HG03175 (cell line): ENCODE measurements at regions not wholly inside any gene's neighbourhood (a gene's known extent, or its start where the extent isn't known, plus 50 kb on each side); places are given as distances from the start of the nearest gene placed in this dataset.
A peak's percentile ranks its signal among the peaks of the same experiment; 100 is the strongest.

Experiments used
- ATAC-seq: cut with Tn5 transposase; IDR thresholded peaks from one replicate; pipeline ENCODE4 v1.9.1; 2021; ENCODE audit warnings: mild to moderate bottlenecking, moderate library complexity; ENCODE audit not compliant: unreplicated experiment

DNA sequence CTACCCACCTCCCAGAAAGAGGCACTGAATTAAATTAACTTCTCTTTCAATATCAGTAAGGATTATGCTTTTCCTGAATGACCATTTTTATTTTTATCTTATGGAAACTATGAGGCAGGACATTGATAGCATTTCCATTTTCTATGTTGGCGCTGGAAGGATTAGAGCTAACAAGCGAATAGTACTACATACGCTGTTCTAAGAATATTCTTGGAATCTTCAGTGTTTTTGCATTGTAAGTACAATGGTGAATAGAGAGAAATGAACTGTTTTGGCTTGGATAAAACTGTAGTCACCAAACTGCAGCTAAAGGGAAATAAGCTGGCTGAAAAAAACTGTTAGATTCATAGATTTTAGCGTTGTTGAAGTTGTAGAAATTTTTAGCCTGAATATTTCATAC, 779.0 kb upstream of the ADGRL4 start:
- no peak for ATAC-seq

DNA sequence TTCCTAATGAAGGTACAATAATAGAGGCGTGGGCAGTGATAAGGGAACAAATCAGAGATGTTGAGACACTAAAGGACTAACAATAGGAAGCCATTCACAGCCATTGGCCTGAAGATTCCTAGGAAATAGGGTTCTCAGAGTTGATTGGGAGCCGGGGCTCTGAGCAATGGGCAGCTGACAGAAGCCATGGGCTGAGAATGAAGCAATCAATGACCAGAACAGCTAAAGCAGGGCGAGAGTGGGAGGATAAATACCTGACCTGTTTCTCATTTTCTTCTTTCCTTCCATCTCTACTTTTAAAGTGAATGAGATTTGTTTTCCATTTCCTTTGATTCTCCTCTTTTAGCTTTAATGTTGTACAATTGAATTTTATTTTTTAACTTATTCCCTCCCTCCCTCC, 774.7 kb upstream of the ADGRL4 start:
- ATAC-seq, result no peak

DNA sequence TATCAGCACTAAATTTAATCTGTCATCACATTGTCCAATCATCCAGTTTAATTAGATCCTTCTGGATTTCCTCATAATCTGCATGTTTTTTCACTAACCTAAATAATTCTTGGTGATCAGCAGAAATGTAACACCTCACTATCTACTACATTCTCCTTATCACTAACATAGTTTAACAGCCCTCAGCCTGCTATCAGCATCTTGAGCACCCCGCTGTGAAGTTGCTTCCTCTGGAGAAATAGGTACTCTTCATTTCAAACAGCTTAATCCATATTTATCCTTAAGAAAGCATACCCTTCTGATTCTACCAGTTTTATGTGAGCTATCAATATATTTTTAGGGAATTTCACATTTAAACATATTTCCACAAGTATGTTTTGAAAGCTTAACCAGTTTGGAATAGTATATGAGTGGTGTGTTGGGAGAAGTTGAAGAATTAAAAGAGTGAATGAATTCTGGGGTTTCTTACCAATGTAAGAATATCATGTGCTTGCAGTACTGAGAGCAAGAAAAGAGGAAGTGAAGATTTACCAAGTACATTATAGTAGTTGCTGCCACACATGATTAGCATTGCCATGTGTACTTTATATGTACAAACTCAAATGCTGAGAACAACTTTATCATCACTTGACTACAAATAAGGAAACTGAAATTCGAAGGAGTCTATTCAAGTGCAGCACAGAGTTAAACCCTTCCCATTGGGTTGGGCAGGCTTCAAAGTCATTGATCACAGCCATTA, 771.1 kb upstream of the ADGRL4 start:
- peak; percentile 100 for ATAC-seq

DNA sequence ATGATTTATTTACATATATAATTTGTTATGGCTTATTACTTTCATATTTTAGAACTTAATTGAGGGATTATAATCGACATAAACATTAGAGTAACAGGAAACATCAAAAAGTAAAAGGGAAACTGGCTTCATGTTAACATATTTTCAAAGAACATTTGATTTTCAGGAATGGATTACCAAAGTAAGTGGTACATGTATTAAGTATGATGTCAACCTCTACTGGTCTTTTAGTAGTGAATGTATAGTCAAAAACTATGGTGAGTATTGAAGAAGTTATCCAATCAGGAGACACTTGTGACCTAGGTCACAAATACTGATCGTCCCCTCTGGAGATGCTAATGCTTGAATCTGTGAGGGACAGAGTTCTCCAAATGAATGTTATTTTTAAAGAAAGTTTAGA, 768.9 kb upstream of the ADGRL4 start:
- no peak for ATAC-seq

DNA sequence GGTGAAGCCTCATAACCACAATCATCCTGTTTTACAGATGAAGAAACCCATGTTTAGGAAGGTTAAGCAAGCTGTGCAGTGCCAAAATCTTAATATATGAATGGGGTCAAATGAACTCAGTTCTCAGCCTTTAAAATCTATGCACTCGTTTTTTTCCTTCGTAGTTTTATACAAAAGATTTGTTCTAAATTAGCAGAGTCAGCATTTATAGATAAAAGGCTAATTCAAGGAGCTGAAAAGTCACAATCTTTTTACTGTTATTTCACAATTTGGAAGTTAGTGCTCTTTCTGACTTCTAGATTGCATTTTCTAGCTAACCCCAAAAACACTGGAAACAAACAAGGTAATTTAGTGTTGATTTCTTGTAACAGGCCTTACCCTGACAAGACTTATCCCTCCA, 766.9 kb upstream of the ADGRL4 start:
- ATAC-seq, result no peak

DNA sequence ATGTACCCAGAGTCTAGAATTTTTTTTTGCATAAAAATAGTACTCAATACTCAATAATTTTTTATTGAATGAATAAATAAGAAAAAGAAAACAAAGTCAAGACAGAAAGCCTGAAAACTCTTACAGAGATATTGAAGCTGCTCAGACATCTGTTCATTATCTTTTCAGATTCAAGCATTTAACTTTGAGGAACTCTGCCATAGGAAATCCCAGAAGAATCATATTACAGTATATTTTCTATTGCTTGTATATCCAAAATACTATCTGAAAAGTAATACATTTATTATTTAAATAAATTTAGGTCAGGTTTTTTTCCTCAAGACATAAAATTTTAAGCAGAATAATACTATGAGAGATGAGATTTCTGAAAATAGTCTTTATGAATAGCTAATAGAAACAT, 755.9 kb upstream of the ADGRL4 start:
- no peak for ATAC-seq

DNA sequence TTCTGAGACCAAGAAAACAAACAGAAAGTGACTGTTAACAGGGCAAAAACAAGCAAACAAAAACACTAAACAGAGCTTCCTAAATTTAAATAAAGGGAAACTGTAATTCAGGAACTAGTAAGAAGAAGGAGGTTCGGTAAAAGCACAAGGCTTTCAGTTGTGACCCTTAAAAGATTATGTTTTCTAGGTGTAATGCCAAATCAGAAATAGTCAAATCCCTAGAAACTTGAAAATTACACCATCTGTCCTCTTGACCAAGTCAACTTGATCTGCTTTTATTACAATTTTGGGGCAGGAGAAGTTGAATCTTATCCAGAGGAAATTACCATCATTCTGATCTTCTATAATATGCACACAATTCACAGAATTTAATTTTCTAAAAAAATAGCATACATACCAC, 754.0 kb upstream of the ADGRL4 start:
- ATAC-seq, result no peak

DNA sequence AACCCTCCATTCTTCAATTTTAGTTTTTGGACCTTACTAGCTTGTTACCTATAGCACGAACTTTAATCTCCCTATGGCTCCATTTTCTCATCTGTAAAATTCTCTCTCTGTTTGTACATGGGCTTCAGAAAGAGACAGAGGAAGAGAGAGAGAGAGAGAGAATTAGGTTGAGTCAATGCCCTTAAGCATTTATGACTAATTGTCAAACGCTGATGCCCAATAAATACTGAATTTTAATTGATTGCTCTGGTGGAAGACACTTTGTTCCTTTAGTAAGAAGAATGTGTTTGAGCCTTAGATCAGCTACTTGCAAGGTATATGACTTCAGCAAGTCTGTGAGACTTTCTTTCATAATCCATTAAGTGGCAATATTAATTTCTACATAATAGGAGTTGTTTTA, 743.1 kb upstream of the ADGRL4 start:
- no peak for ATAC-seq

DNA sequence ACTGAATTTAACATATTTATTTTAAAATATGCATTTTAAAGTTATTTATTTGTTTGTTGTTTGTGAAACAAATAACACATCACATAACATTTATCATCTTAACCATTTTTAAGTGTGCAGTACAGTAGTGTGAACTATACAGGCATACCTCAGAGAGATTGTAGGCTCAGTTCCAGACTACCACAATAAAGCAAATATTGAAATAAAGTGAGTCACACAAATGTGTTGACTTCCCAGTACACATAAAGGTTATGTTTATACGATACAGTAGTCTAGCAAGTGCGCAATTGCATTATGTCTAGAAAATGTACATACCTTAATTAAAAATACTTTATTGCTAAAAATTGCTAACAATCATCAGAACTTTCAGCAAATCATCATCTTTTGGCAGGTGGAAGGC, 739.4 kb upstream of the ADGRL4 start:
- no peak for ATAC-seq

DNA sequence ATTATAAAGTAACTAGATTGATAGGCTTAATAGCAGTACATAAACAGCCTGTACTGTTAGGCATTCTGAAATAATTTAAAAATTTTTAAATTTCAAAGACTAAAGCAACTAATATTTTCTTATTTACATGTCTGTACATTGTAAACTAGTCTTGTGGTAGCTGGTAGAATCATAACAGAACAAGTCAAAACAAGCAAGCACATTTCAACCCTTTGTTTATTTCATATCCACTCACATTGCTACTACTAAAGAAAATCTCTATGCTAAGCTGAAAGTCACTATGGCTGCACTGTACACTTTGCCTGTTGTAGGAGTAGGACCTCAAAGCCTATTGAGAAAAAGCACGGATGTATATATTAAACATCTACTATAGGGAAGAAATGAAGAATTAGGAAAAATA, 738.2 kb upstream of the ADGRL4 start:
- no peak for ATAC-seq

DNA sequence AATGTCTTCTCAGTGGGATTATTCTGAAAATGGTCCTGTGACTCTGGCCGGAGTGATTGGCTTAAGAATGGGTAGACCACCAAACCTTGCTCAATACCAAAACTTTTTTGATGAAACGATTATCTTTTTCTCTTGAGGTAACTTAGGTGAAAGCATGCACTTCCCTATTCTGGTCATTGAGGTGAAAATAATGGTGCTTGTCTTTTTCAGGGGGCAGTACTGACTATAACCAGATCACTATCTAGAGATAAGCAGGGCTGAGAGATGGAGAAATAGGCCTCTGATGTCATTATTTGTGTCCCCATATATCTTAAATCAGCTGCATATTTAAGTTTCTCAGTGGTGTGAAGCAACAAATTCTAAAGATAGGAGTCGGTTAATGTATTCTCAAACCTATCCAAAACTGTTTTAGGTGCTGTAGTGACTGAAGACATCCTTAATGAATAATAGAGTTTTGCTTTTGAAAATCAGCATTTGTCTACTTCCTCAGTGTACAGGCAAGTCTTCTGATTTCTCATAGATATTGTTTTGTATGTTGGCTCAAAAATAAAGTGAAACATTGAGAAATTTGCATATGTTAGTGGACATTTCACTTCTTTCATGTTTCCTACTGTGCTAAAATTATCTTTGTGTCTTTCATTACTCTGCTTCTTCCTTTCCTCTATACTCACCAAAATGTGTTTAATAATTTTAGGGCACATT, 735.3 kb upstream of the ADGRL4 start:
- peak; percentile 87 for ATAC-seq

DNA sequence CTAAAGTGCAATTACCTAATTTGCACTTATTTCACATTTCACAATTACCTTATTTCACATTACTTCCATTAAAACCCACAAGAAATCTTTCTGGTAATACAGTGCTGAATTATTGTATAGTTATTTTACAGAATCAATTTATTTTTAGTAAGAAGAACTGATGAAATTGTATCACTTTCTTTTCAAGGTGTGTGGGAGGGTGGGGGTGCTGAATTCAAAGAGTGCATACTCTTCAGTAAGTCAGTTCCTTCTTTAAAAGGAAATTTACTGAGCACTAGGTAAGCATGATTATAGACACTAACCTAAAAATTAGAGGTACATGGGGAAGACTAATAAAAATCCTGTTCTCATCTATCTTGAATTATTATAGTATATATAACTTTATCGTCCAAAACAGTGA, 731.6 kb upstream of the ADGRL4 start:
- ATAC-seq, result no peak

DNA sequence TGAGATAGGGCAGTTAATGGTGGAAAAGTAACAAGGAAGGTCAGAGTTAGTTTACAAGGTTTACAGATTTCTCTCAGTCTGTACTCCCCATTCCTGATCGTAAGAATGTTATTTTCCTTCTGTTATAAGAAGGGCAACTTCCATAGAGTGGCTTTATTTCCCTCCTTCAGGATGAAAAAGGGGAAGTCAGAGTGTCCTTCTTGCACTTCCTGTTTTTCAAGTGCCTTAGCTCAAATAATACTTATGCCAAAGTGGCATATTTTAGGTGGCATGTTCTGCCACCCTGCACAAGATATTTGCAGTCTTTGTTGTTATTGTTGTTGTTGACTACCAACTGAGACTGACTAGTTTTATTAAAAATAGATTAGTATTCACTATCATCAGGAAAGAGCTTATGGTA, 730.7 kb upstream of the ADGRL4 start:
- no peak for ATAC-seq

DNA sequence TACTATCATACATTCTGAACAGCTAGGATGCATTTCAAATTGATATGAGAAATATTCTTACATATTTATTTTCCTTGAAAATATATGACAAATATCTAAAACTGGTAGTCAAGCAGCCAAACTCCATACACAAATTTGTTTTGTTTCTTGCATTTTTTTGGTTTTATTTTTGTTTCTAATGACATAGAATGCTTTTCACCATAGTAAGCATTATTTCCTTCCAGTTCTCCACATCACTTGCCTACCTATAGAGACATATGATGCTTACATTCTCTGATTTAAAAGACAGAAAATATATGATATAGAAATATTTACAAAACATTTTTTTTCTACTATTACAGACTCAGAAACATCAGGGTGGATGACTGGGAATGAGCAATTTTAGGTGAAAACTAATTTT, 726.4 kb upstream of the ADGRL4 start:
- ATAC-seq, result no peak

DNA sequence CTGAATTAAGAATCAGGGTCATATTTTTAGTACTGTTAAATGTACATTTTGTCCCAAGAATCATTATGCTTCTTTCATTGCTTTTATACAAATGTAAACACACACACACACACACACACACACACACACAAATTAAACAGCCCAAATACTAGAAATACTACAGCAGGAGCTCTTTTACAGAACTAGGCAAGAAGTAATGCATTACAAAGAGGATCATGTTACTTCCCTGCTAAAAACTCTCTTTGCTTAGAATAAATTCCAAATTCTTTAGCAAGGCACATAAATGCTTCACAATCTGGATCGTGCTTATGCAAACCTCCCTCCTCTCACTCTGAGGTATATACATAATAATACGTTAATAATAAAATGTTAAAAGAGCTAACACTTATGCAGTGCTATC, 720.4 kb upstream of the ADGRL4 start:
- ATAC-seq, result no peak

DNA sequence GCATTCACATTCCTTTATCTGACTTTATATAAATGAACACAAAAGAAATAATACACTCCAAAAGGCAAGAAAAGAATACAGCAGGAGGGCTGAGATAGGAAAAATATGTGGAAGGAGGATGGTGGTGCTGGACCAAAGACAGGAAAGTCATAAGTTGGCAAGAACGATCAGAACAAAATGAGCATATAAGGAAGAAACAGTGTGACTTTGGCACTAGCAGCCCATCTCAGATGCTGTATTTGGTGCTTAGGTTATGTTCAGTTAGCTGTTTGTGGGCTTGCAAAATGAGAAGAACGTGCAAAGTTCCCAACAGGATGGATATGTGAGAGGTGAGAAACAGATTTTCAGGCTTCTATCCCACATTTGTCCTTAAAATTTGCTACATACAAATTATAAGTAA, 719.8 kb upstream of the ADGRL4 start:
- ATAC-seq, result no peak

DNA sequence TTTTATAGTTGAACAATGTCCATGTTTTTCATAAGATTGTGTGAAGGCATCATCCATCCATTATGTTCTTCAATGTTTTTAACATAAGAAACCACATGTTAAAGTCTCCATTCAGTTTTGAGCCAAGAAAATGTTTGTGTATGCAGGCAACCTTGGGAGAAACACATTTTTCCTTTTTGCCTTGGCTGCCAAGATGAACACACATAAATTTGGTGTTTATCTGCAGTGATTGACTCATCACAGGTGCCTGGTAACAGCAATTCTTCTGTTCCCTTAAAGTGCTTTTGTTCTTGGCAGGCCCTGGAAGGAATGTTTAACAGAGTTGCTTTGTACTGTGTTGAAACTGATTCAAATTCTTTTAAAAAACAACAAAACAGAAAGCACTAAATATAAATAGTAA, 709.9 kb upstream of the ADGRL4 start:
- no peak for ATAC-seq

DNA sequence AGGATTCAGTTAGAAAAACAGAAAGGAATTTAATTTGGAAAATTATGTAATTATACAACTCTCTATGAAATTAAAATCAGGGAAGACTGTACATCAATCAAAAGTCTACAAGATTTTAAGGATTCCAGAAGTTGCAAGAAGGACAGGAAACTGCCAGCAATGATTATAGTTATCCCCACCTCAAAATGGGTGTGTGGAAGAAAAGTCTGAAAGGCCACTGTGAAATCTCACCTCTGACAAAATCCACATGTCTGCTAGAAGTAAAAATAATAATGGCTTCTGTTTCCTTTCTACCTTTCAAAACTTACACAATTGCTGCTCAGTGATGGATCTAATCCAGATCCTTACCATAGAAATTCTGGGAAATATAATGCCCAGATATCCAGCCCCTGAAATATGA, 708.1 kb upstream of the ADGRL4 start:
- ATAC-seq, result no peak

DNA sequence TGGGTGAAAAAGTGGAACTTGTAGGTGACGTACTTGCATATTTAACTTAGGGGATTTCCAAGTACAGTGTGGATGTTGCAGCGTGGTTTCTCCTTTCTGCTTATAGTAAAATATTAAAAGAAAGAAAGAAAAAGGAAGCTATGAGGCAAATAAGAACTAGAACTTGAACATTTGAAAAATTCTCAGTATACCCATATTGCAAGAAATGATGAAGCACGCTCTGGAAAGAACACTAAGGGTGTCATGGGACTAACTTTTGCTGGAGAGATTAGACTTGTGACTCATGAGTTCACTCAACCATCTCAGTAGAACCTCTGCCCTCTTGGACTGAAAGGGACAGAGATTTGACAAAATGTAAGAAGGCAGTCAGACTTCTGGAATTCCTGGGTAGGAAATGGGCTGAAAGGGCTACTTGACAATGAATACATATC, 704.5 kb upstream of the ADGRL4 start:
- peak; percentile 90 for ATAC-seq

DNA sequence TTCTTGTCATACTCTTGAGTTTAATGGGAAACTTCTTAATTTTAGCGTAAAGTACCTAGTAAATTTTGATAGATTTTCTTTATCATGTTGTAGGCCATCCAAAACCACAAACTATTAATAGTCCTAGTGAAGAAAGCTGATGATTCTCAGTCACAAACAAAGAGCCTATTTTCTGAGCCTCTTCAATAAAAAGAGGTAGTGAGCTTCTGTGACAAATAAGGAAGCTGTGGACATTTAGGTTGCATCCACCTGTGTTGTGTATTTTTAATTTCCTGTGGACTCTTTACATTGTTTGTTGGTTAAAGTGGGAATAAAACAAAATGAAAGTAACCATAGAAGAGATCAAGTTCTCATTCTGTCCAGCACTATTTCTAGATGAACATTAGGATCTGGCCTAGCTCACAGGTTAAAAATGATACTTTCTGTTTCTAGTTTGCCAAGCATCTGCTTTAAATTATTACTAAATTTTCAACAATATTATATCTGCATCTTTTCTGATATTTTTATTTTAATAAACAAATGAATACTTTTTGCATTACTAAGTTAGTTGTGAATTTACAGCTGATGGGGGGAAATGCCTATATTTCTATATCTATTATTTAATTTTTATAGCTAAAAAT, 702.2 kb upstream of the ADGRL4 start:
- ATAC-seq, result peak; percentile 29

DNA sequence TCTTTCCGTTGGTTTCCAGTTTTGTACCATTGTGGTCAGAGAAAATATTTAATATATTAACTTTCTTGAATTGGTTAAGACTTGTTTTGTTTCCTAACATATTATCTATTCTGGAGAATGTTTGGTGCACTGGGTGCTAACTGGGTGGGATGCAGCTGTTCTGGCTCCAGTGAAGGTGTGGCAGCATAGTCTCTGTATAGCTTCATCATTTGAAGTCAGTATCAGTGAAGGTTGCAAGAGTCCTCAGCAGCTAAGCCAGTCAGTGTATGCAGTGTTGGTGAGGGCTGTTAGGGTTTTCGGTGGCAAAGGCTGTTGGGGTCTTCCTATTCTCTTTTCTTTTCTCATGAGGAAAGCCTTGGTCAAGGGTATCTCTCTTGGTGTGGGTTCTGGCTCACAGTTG, 698.7 kb upstream of the ADGRL4 start:
- ATAC-seq, result no peak

DNA sequence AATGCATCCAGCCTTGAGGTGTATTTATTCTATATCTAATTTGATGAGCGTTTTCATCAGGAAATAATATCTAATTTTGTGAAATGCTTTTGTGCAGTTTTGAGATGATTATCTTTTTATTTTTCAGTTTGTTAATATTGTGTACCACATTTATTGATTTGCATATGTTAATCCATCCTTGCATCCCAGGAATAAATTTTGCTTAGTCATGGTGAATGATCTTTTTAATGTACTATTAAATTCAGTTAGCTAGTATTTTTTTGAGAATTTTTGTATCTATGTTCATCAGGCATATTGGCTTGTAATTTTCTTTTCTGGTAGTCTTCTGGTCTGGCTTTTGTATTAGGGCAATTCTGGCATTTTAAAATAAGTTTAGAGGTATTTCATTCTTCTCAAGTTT, 697.5 kb upstream of the ADGRL4 start:
- no peak for ATAC-seq
